Astrocyte of the cerebellum (primary cell): ENCODE measurements at regions not wholly inside any gene's neighbourhood (a gene's known extent, or its start where the extent isn't known, plus 50 kb on each side); places are given as distances from the start of the nearest gene placed in this dataset.

Experiments
- DNase-seq: peaks from one replicate; pipeline ENCODE4 v3.0.0-alpha.2; 2011; ENCODE audit warnings: low read depth
- H3K4me3 ChIP-seq: 2 replicates; pipeline ENCODE4 v1.5.1; 2011; ENCODE audit warnings: mild to moderate bottlenecking, low read depth, low read length, moderate library complexity
- in situ Hi-C: cut with HindIII; loops from 2 replicates; pipeline ENCODE4 v1.10.0; 2017; ENCODE audit warnings: low sequenced_read_pairs
- TF ChIP-seq, protein P1 (sequence below): IDR thresholded peaks from 2 replicates; pipeline ENCODE4 v1.5.1; 2012; ENCODE audit warnings: low read length, low read depth, moderate library complexity, mild to moderate bottlenecking; ENCODE audit errors: missing control alignments

DNA sequence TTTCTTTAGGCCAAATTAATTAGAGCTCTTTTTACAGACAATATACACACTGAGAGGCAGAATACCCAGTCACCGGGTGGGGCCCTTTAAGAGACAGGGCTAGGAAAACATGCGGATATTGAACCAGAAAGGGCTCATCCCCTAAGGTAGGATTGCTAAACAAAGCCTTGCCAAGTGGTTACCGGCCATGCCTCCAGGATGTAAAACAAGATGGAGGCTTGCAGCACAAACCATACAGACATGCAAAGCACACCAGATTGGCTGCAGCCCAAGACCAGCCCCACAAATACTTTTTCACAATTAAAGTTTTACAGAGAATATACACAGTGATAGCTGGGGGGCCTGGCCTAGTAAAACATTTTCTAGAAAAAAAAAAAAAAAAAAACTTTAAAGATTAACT, 210.0 kb downstream of the KLHL4 start:
- DNase-seq: no peak
- H3K4me3 ChIP-seq: no peak overlapping the region
- in situ Hi-C loops: no loop called here
- TF ChIP-seq, protein P1, sequence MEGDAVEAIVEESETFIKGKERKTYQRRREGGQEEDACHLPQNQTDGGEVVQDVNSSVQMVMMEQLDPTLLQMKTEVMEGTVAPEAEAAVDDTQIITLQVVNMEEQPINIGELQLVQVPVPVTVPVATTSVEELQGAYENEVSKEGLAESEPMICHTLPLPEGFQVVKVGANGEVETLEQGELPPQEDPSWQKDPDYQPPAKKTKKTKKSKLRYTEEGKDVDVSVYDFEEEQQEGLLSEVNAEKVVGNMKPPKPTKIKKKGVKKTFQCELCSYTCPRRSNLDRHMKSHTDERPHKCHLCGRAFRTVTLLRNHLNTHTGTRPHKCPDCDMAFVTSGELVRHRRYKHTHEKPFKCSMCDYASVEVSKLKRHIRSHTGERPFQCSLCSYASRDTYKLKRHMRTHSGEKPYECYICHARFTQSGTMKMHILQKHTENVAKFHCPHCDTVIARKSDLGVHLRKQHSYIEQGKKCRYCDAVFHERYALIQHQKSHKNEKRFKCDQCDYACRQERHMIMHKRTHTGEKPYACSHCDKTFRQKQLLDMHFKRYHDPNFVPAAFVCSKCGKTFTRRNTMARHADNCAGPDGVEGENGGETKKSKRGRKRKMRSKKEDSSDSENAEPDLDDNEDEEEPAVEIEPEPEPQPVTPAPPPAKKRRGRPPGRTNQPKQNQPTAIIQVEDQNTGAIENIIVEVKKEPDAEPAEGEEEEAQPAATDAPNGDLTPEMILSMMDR: no peak

DNA sequence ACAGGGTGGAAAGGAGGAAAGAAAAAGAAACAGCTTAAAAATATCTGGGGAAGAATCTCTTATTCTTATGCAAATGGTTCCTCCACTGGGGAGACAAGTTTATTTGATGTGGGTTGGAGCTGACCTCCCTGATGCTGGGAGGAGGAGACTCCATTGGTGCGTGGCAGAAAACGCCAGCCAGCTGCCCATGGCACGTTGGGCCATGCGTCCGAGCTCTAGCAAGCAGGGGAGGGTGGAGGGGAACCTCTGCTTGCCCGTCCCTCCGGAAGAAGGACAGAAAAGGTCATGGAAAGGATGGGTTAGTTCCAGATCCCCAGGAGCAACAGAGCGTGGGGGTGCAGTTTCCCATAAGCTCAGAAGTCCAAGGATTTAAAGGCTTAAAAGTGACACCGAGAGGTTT, 210.4 kb downstream of the KLHL4 start:
- TF ChIP-seq, protein P1: no peak
- in situ Hi-C loops: no loop called here
- no peak overlapping the region for H3K4me3 ChIP-seq
- DNase-seq: no peak

DNA sequence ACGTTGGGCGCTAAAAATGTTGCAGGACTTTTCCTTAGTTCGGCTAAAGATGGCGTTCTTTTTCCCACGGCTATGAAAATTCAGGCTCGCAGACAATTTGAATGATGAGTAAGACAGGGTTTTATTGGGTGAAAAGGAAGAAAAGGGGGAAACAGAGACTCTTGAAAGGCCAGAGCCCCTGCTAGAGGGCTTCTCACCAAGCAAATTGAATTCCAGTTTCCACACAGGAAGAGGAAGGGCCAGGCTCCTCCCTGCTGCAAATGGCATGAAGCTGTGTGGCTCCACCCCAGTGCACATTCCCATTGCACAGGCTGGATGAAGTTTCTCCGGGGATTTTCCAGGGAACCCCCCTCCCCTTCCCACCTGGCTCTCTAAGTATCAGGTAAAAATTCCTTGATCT, 210.9 kb downstream of the KLHL4 start:
- DNase-seq: no peak
- in situ Hi-C loops: no loop called here
- no peak overlapping the region for H3K4me3 ChIP-seq

DNA sequence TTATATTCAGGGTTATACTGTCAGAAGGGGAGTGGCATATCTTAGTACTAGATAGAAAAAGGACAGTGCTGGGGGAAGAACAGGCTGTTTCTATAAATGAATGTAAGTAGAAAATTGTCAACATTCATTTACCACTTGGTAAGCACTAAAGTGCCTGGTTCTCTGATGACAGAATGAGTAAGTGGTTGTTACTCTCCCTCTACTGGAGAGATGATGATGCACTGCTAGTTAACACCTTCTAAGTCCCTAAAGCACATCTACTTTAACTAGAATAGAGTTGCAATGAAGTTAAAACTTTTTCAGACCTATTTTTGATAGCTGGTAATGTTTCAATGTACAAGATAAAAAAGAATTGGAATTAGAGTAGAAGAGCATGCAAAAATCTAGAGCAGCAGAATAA, 214.5 kb downstream of the KLHL4 start:
- in situ Hi-C loops: no loop called here
- no peak overlapping the region for H3K4me3 ChIP-seq
- TF ChIP-seq, protein P1: no peak
- no peak for DNase-seq

More for the DNA sequence above, 210.9 kb downstream of the KLHL4 start:
- TF ChIP-seq, protein P1: no peak

DNA sequence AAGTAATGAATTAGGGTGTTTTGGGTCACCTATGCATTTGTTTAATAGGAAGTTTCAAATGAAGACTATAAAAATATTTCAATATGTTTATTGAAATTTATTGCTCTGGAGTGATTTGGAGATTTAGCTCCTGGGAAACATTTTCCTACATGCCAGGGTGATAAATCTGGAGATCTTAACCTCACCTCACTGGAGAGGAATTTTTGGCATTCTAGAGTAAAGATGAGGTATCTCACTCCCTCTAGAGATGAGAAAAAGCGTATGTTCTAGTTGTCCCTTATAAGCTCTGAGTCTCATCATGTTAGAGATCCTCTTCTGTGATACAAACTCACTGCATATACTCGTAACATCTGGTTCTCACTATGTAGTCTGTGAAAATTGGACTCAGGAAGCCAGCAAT, 219.0 kb downstream of the KLHL4 start:
- no peak overlapping the region for H3K4me3 ChIP-seq
- TF ChIP-seq, protein P1: no peak
- in situ Hi-C loops: no loop called here
- DNase-seq: no peak

DNA sequence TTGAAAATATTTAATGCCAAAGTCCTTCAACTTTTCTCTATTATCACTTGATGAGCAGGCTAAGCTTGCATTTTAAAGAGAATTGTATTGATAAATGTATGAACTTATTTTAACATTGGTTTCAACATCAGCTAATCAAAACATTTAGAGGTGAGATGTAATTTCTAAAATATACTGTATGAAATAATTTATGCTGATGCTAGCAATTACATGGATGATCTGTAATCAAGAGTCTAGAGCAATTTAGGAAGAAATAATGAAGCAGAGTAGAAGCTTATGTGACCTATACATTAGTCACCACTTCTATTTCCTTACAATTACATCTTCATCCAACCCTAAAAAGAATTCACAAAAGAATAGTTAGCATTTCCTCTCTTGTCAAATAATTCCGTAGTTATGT, 226.8 kb downstream of the KLHL4 start:
- in situ Hi-C loops: no loop called here
- DNase-seq: no peak
- TF ChIP-seq, protein P1: no peak

DNA sequence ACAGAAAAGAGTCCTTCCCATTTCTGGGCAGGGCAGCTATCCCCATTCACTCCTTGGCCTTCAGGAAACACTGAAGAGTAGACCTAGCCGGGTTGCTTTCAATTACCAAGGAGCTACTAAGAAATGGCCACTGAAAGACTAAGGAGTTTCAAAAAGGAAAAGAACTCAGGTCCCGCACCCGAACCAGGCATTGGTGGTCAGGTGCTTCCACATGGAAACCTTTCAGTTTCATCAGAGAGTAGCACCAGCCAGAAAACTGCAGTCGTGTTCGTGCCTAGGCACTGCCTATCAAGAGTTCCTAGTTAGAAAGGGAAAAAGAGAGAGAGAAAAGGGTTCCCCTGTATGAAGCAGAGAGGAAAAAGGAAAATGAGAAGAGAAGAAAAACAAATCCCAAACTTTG, 237.9 kb downstream of the KLHL4 start:
- TF ChIP-seq, protein P1: no peak
- no peak overlapping the region for H3K4me3 ChIP-seq
- DNase-seq: no peak
- in situ Hi-C loops: no loop called here

More for the DNA sequence above, 226.8 kb downstream of the KLHL4 start:
- no peak overlapping the region for H3K4me3 ChIP-seq
